ENCODE measurements at regions not wholly inside any gene's neighbourhood (a gene's known extent, or its start where the extent isn't known, plus 50 kb on each side); places are given as distances from the start of the nearest gene placed in this dataset.

- TF ChIP-seq CTCF (IDR thresholded peaks at IDR 0.05) (no peak), POLR2AphosphoS5 (IDR thresholded peaks at IDR 0.05; ENCODE audit: low read depth, low read length) (no peak), REST (IDR thresholded peaks at IDR 0.05; ENCODE audit: insufficient read depth in 1 of 2, low read depth in 2 of 2, low read length in 1 of 2) (no peak), SIN3A (IDR thresholded peaks at IDR 0.05; ENCODE audit: borderline replicate concordance, insufficient read depth, low read depth, low read length) (no peak)
These were observed 701.5 kb downstream of the CBLN2 start for GRCh38 chr18:71842666-71843065.
